ENCODE measurements at regions not wholly inside any gene's neighbourhood (a gene's known extent, or its start where the extent isn't known, plus 50 kb on each side); places are given as distances from the start of the nearest gene placed in this dataset.
"Not testable (repeated sequence)": the region's sequence is repeated elsewhere in the genome, so short reads cannot be mapped to it uniquely, and the experiment has no call there.

DNA sequence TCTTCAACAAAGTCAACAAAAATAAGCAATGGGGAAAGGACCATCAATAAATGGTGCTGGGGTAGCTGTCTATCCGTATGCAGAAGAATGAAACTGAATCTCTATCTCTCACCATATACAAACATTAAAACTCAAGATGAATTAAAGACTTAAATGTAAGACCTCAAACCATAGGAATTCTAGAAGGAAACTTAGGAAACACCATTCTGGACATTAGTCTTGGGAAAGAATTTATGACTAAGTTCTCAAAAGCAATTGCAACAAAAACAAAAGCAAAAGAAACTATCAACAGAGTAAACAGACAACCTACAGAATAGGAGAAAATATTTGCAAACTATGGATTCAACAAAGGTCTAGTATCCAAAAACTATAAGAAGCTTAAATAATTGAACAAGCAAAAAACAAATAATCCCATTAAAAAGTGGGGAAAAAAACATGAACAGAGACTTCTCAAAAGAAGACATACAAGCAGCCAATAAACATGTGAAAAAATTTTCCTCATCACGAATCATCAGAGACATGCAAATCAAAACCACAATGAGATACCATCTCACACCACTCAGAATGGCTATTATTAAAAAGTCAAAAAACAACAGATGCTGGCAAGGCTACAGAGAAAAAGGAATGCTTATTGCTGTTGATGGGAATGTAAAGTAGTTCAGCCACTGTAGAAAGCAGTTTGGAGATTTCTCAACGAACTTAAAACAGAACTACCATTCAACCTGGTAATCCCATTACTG, 266.1 kb upstream of the DAAM1 start:
- TF ChIP-seq POLR2A (IDR thresholded peaks at IDR 0.05; ENCODE audit: control extremely low read depth in 1 of 2, low read depth in 2 of 2, low read length in 2 of 2); CEBPB (IDR thresholded peaks at IDR 0.05; ENCODE audit: low read depth, low read length); HDAC2 (IDR thresholded peaks at IDR 0.05; ENCODE audit: borderline replicate concordance in 1 of 2, low read depth in 2 of 2, low read length in 2 of 2); TAF1 (IDR thresholded peaks at IDR 0.05; ENCODE audit: low read depth, low read length); CHD2 (IDR thresholded peaks at IDR 0.05; ENCODE audit: low read length); SIN3A (conservative IDR thresholded peaks at IDR 0.05 in 1 of 2, IDR thresholded peaks at IDR 0.05 in 1 of 2; ENCODE audit: low read depth in 1 of 2, low read length in 2 of 2); RBBP5 (IDR thresholded peaks at IDR 0.05; ENCODE audit: borderline replicate concordance, low read depth, low read length); JUND (IDR thresholded peaks at IDR 0.05; ENCODE audit: low read length): not testable (repeated sequence)
- TF ChIP-seq, protein P1, sequence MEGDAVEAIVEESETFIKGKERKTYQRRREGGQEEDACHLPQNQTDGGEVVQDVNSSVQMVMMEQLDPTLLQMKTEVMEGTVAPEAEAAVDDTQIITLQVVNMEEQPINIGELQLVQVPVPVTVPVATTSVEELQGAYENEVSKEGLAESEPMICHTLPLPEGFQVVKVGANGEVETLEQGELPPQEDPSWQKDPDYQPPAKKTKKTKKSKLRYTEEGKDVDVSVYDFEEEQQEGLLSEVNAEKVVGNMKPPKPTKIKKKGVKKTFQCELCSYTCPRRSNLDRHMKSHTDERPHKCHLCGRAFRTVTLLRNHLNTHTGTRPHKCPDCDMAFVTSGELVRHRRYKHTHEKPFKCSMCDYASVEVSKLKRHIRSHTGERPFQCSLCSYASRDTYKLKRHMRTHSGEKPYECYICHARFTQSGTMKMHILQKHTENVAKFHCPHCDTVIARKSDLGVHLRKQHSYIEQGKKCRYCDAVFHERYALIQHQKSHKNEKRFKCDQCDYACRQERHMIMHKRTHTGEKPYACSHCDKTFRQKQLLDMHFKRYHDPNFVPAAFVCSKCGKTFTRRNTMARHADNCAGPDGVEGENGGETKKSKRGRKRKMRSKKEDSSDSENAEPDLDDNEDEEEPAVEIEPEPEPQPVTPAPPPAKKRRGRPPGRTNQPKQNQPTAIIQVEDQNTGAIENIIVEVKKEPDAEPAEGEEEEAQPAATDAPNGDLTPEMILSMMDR (IDR thresholded peaks at IDR 0.05; ENCODE audit: control extremely low read depth in 1 of 3, insufficient read depth in 1 of 3, low read depth in 1 of 3, low read length in 3 of 3) = not testable (repeated sequence)
- TF ChIP-seq, protein P2, sequence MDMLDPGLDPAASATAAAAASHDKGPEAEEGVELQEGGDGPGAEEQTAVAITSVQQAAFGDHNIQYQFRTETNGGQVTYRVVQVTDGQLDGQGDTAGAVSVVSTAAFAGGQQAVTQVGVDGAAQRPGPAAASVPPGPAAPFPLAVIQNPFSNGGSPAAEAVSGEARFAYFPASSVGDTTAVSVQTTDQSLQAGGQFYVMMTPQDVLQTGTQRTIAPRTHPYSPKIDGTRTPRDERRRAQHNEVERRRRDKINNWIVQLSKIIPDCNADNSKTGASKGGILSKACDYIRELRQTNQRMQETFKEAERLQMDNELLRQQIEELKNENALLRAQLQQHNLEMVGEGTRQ (IDR thresholded peaks at IDR 0.05; ENCODE audit: low read length) = not testable (repeated sequence)
